Midbrain (tissue), 1 donor: ENCODE measurements at regions not wholly inside any gene's neighbourhood (a gene's known extent, or its start where the extent isn't known, plus 50 kb on each side); places are given as distances from the start of the nearest gene placed in this dataset.
"Not testable (repeated sequence)": the region's sequence is repeated elsewhere in the genome, so short reads cannot be mapped to it uniquely, and the experiment has no call there.

Experiments
- DNase-seq: peaks from one replicate; lab custom pipeline; 2025; lab: John Stamatoyannopoulos, UW

GRCh38 chr4:115219862-115220261 is 106.4 kb upstream of the NDST4 start:
- DNase-seq = no peak

- DNase-seq = no peak
Observed at GRCh38 chr4:115219315-115219860, 106.0 kb upstream of the NDST4 start.

- DNase-seq = no peak
Observed at GRCh38 chr4:115215935-115216334, 102.5 kb upstream of the NDST4 start.

GRCh38 chr4:115213716-115214115 is 100.3 kb upstream of the NDST4 start:
- DNase-seq = no peak

GRCh38 chr4:115201042-115201330 is 87.6 kb upstream of the NDST4 start:
- DNase-seq = no peak

- not testable (repeated sequence) for DNase-seq
Observed at GRCh38 chr4:115200201-115201041, 87.0 kb upstream of the NDST4 start.

- DNase-seq = not testable (repeated sequence)
Observed at GRCh38 chr4:115194612-115195011, 81.2 kb upstream of the NDST4 start.

GRCh38 chr4:115190529-115190928 is 77.1 kb upstream of the NDST4 start:
- DNase-seq = no peak

- DNase-seq = no peak
Observed at GRCh38 chr4:115187136-115187535, 73.7 kb upstream of the NDST4 start.

- DNase-seq = not testable (repeated sequence)
Observed at GRCh38 chr4:115179438-115180062, 66.1 kb upstream of the NDST4 start.

- not testable (repeated sequence) for DNase-seq
Observed at GRCh38 chr4:115178687-115179086, 65.3 kb upstream of the NDST4 start.

GRCh38 chr4:115171220-115171619 is 57.8 kb upstream of the NDST4 start:
- no peak for DNase-seq

GRCh38 chr4:115165503-115165902 is 52.1 kb upstream of the NDST4 start:
- DNase-seq = no peak
